Testis (tissue), 2 donors: ENCODE measurements at regions not wholly inside any gene's neighbourhood (a gene's known extent, or its start where the extent isn't known, plus 50 kb on each side); places are given as distances from the start of the nearest gene placed in this dataset.

ENCODE experiments used
- POLR2A ChIP-seq: fragments of 450-650 bp; IDR thresholded peaks from one replicate; pipeline ENCODE4 v1.6.1; 2017; ENCODE audit warnings: antibody characterized with exemption, mild to moderate bottlenecking, moderate library complexity
- TF ChIP-seq, protein P1 (sequence below), 3 experiments: fragments of 450-650 bp in 2 of 3; fragments of 200-600 bp in 1 of 3; sonication (generic) in 1 of 3; IDR thresholded peaks; one replicate each; pipeline ENCODE4 v1.5.1; 2016 to 2019; ENCODE audit warnings: antibody characterized with exemption in 3 of 3, mild to moderate bottlenecking in 2 of 3, moderate library complexity in 1 of 3

DNA sequence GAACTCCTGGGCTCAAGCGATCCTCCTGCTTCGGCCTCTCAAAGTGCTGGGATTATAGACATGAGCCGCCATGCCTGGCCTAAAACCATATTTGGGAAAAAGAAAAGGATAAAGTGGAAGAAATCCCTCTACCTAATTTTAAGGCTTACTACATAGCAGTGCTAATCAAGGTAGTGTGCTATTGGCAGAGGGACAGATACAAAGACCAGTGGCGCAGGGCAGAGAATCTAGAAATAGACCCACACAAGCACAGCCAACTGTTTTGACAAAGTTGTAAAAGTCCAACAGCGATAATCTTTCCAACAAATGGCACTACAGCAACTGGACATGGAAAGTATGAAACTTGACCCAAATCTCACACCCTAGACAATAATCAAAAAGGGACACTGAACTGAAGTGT, 138.4 kb downstream of the TFCP2L1 start:
- TF ChIP-seq, protein P1, sequence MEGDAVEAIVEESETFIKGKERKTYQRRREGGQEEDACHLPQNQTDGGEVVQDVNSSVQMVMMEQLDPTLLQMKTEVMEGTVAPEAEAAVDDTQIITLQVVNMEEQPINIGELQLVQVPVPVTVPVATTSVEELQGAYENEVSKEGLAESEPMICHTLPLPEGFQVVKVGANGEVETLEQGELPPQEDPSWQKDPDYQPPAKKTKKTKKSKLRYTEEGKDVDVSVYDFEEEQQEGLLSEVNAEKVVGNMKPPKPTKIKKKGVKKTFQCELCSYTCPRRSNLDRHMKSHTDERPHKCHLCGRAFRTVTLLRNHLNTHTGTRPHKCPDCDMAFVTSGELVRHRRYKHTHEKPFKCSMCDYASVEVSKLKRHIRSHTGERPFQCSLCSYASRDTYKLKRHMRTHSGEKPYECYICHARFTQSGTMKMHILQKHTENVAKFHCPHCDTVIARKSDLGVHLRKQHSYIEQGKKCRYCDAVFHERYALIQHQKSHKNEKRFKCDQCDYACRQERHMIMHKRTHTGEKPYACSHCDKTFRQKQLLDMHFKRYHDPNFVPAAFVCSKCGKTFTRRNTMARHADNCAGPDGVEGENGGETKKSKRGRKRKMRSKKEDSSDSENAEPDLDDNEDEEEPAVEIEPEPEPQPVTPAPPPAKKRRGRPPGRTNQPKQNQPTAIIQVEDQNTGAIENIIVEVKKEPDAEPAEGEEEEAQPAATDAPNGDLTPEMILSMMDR (IDR thresholded peaks at IDR 0.05), result no peak
- TF ChIP-seq POLR2A, result no peak
